ENCODE measurements at regions not wholly inside any gene's neighbourhood (a gene's known extent, or its start where the extent isn't known, plus 50 kb on each side); places are given as distances from the start of the nearest gene placed in this dataset.

- TF ChIP-seq ZNF585B (tag by site-specific recombination; IDR thresholded peaks at IDR 0.05) = no peak
- TF ChIP-seq ZNF610 (tag by site-specific recombination; IDR thresholded peaks at IDR 0.05; ENCODE audit: borderline replicate concordance) = no peak
- no peak for TF ChIP-seq SETDB1 (IDR thresholded peaks at IDR 0.05; ENCODE audit: insufficient read length, low read length)
- no peak for TF ChIP-seq ZBTB10 (tag by site-specific recombination; IDR thresholded peaks at IDR 0.05)
- no peak for TF ChIP-seq ZNF248 (tag by site-specific recombination; IDR thresholded peaks at IDR 0.05)
- TF ChIP-seq ZNF48 (tag by site-specific recombination; IDR thresholded peaks at IDR 0.05) = no peak
- TF ChIP-seq SCRT1 (tag by site-specific recombination; IDR thresholded peaks at IDR 0.05; ENCODE audit: borderline replicate concordance) = no peak
These were observed 1130.9 kb upstream of the SLC39A10 start (continued) for GRCh38 chr2:194526121-194526520.

GRCh38 chr2:194514281-194514680 lies 1142.7 kb upstream of the SLC39A10 start:
- H3K36me3 ChIP-seq (ENCODE audit: control insufficient read depth in 2 of 2, insufficient read depth in 1 of 2, low read length in 2 of 2) = no peaks in the 10 kb centered on the region
- no peak overlapping the region for H3K4me3 ChIP-seq (ENCODE audit: low read depth, low read length)
- POLR2A ChIA-PET = no interaction called here
- no peaks in the 10 kb centered on the region for H3K4me1 ChIP-seq (ENCODE audit: control insufficient read depth, insufficient read depth, low read length)
- H3K9me3 ChIP-seq (ENCODE audit: control insufficient read depth, insufficient read depth, low read depth, low read length) = no peaks in the 10 kb centered on the region
- H3K27ac ChIP-seq (ENCODE audit: extremely low read depth, low read depth, low read length) = no peak overlapping the region
- CTCF ChIA-PET = no interaction called here
- TF ChIP-seq ZNF112 (tag by site-specific recombination; IDR thresholded peaks at IDR 0.05) (no peak), ZNF24 (tag by site-specific recombination; IDR thresholded peaks at IDR 0.05) (no peak), ZNF623 (tag by site-specific recombination; IDR thresholded peaks at IDR 0.05) (no peak), ZNF544 (tag by site-specific recombination; IDR thresholded peaks at IDR 0.05) (no peak), ZNF449 (tag by site-specific recombination; IDR thresholded peaks at IDR 0.05) (no peak), ZNF239 (tag by site-specific recombination; IDR thresholded peaks at IDR 0.05) (no peak), ZNF114 (tag by site-specific recombination; IDR thresholded peaks at IDR 0.05) (no peak), ZNF529 (tag by site-specific recombination; IDR thresholded peaks at IDR 0.05; ENCODE audit: insufficient replicate concordance) (no peak), ZNF175 (tag by site-specific recombination; IDR thresholded peaks at IDR 0.05) (no peak), ZNF223 (tag by site-specific recombination; IDR thresholded peaks at IDR 0.05) (no peak), TSHZ1 (tag by site-specific recombination; IDR thresholded peaks at IDR 0.05; ENCODE audit: borderline replicate concordance) (no peak), ZNF645 (tag by site-specific recombination; IDR thresholded peaks at IDR 0.05) (no peak), ZNF843 (tag by site-specific recombination; IDR thresholded peaks at IDR 0.05) (no peak), ZBTB11 (tag by site-specific recombination; conservative IDR thresholded peaks at IDR 0.05; ENCODE audit: low read depth) (no peak), GLIS2 (tag by site-specific recombination; IDR thresholded peaks at IDR 0.05) (no peak), ZSCAN30 (tag by site-specific recombination; IDR thresholded peaks at IDR 0.05) (no peak), RBAK (tag by site-specific recombination; IDR thresholded peaks at IDR 0.05) (no peak), ZFP37 (tag by site-specific recombination; IDR thresholded peaks at IDR 0.05) (no peak)
